ENCODE measurements at regions not wholly inside any gene's neighbourhood (a gene's known extent, or its start where the extent isn't known, plus 50 kb on each side); places are given as distances from the start of the nearest gene placed in this dataset.

DNA sequence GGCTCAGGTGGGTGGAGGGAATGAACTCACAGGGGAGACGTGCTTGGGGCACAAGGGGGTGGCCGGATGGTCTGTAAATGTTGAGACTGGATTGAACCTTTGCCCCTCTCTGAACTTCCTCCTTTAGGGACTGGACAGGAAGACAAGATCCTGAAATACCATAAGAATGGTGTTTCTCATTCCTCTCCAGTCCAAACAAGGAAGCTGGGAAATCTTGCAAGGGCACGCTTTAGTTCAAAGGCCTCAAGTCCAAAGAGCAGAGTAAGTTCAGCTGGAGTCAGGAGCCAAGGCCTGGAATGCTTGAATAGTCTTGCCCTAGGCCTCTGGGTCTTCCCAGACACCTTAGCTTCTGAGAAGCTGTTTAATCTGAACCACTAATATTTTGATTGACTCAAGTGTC is 52.4 kb upstream of the SIX3 start (continued):
- TF ChIP-seq CHD1 (IDR thresholded peaks at IDR 0.05; ENCODE audit: low read depth, low read length) (no peak), NFIC (IDR thresholded peaks at IDR 0.05; ENCODE audit: low read depth, low read length) (no peak), SMAD5 (IDR thresholded peaks at IDR 0.05; ENCODE audit: low read depth) (no peak), POU2F2 (IDR thresholded peaks at IDR 0.05; ENCODE audit: borderline replicate concordance, low read depth, low read length) (no peak)
- TF ChIP-seq, protein P1, sequence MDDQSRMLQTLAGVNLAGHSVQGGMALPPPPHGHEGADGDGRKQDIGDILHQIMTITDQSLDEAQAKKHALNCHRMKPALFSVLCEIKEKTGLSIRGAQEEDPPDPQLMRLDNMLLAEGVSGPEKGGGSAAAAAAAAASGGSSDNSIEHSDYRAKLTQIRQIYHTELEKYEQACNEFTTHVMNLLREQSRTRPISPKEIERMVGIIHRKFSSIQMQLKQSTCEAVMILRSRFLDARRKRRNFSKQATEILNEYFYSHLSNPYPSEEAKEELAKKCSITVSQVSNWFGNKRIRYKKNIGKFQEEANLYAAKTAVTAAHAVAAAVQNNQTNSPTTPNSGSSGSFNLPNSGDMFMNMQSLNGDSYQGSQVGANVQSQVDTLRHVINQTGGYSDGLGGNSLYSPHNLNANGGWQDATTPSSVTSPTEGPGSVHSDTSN (IDR thresholded peaks at IDR 0.05; ENCODE audit: insufficient replicate concordance, low read depth, low read length): no peak

Measured in GM12878 (cell line).